ENCODE measurements at regions not wholly inside any gene's neighbourhood (a gene's known extent, or its start where the extent isn't known, plus 50 kb on each side); places are given as distances from the start of the nearest gene placed in this dataset.

DNA sequence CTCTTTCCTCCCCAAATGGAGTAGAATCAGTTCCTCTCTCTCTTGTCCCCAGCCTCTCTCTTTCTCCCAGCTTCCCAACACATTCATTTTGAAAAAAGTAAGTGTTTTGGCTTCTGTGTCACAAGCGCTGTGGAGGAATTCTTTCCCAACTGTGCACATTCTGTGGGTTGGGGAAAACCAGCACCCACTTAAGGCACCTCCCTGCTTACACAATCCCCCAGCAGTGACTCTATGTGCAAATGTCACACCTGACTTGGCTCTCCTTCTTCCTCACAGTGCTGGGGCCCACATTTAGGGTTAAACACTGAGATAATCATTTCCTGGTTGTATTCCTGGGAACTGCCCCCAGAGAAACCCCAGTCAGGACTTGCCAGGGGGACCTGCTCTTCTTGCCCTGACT is 358.1 kb upstream of the ZNF32 start:
- H3K36me3 ChIP-seq, result no peaks in the 10 kb centered on the region
- H3K4me3 ChIP-seq, result no peak overlapping the region
- TF ChIP-seq POLR2AphosphoS5 (IDR thresholded peaks at IDR 0.05) (no peak), POLR2A (IDR thresholded peaks at IDR 0.05) (no peak)
- TF ChIP-seq, protein P1, sequence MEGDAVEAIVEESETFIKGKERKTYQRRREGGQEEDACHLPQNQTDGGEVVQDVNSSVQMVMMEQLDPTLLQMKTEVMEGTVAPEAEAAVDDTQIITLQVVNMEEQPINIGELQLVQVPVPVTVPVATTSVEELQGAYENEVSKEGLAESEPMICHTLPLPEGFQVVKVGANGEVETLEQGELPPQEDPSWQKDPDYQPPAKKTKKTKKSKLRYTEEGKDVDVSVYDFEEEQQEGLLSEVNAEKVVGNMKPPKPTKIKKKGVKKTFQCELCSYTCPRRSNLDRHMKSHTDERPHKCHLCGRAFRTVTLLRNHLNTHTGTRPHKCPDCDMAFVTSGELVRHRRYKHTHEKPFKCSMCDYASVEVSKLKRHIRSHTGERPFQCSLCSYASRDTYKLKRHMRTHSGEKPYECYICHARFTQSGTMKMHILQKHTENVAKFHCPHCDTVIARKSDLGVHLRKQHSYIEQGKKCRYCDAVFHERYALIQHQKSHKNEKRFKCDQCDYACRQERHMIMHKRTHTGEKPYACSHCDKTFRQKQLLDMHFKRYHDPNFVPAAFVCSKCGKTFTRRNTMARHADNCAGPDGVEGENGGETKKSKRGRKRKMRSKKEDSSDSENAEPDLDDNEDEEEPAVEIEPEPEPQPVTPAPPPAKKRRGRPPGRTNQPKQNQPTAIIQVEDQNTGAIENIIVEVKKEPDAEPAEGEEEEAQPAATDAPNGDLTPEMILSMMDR (IDR thresholded peaks at IDR 0.05), result no peak
- intact Hi-C loops (cut with DNase I), result no loop called here
- no peaks in the 10 kb centered on the region for H3K4me1 ChIP-seq (replicated peaks)
- no peak for DNase-seq (ENCODE audit: low spot score)
- H3K27me3 ChIP-seq (replicated peaks; ENCODE audit: insufficient read depth), result no peaks in the 10 kb centered on the region
- H3K27ac ChIP-seq, result no peak overlapping the region
- no peaks in the 10 kb centered on the region for H3K9me3 ChIP-seq
- WGBS, result 100% methylated on average over 1 of the region's 1 CpG

DNA sequence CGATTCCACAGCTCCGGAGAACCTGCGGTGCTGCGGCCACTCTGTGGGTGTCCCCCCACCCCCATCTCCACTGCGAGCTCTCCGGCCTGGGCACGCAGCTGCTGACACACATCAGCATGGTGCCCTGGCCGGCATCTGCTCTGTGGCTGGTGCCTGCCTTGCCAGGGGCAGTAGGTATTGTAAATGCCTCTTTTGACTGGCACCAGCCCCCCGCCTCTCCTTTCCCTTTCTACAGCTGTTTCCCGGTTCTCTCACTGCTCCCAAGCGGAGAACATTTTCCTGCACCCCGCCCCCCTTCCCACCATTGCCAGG is 357.1 kb upstream of the ZNF32 start:
- WGBS, result 85% methylated on average over 12 of the region's 12 CpGs
- no peak overlapping the region for H3K4me3 ChIP-seq
- no peak overlapping the region for H3K27ac ChIP-seq
- TF ChIP-seq, protein P1 (IDR thresholded peaks at IDR 0.05), result no peak
- no peak for TF ChIP-seq POLR2AphosphoS5 (IDR thresholded peaks at IDR 0.05)
- TF ChIP-seq POLR2A (IDR thresholded peaks at IDR 0.05), result no peak
- no peaks in the 10 kb centered on the region for H3K9me3 ChIP-seq
- no peaks in the 10 kb centered on the region for H3K36me3 ChIP-seq
- no peak for DNase-seq (ENCODE audit: low spot score)
- H3K27me3 ChIP-seq (replicated peaks; ENCODE audit: insufficient read depth), result no peaks in the 10 kb centered on the region
- no peaks in the 10 kb centered on the region for H3K4me1 ChIP-seq (replicated peaks)
- intact Hi-C loops (cut with DNase I), result no loop called here

DNA sequence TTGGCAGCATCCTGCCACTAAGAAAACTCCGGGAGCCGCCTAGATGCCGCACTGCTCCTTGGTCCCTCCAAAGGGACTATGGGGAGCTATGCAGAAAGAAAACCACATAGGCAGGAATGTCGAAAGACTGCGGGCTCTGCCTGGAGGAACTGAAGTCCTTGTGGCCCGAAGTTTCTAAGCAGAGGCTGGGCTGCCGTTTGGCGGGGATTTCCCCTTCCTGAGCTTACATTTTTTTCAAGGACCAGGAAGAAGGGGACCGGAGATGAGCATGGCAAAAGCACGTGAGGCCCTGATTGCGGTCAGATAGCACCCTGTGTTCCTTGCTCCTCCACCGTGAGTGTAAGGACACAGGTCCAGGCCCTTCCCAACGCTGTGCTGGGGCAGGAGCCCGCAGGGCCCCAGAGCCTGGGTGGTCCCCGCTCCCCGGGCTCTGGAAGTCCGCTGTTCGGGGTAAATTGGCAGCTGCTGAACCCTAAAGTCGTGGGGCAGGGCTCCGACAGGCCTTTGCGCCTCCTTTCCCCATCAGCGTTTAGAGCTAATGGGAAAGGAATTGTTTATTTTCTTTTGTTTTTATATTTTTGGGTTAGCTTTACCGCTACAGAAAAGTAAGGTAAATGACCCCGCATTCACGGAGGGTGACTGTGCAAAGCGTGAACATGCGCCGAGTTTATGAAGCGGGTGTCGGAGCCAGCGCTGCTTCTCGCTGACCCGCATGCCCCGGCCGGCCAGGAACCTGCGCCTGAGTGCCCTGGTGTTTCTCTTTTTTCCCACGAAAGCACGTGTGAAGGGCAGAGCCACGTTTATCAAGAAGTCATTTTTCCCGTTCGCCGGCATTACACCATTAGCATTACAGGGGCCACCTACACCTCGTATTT is 356.5 kb upstream of the ZNF32 start:
- Histone ChIP-seq H3K4me3 (no peak overlapping the region), H3K27ac (no peak overlapping the region), H3K4me1 (replicated peaks) (no peaks in the 10 kb centered on the region), H3K9me3 (no peaks in the 10 kb centered on the region), H3K36me3 (no peaks in the 10 kb centered on the region), H3K27me3 (replicated peaks; ENCODE audit: insufficient read depth) (no peaks in the 10 kb centered on the region)
- intact Hi-C loops (cut with DNase I), result no loop called here
- DNase-seq (ENCODE audit: low spot score), result no peak
- TF ChIP-seq POLR2AphosphoS5 (IDR thresholded peaks at IDR 0.05), result no peak
- no peak for TF ChIP-seq POLR2A (IDR thresholded peaks at IDR 0.05)
- TF ChIP-seq, protein P1 (IDR thresholded peaks at IDR 0.05), result no peak
- WGBS, result 91% methylated on average over 43 of the region's 43 CpGs

DNA sequence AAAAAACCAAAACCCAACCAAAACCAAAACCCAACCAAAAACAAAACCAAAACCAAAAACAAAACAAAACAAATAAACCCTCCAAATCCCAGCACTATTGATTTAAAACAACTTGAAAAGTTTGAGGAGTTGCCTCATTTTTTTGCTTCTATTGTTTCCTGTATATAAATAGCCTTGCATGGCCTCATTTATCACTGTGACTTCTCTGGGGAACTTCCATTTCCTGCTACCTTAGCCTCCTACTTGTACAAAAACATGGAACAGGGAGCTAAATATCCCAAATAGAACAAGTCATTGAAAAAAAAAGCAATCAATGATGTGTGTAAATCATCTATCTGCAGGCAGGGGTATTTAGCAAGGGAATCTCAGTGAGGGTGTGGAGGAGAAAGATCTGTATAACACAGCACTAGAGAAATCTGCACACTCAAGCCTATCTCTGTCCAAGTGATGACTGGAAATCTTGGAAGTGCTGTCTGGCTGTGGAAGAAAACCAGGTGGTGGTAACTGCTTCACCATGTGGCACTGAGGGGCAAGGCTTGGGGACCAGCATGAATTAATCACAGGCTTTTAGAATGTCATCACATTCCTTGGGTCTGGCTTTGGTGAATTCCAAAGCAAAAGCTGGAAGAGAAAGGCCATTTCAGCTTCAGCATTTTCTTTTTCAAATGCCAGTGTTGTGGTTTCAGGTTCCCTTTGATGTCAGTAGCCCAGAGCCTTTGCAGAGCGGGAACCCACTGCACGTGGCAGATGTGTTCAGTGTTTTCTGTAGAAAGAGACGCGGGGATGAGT is 349.5 kb upstream of the ZNF32 start:
- Histone ChIP-seq H3K4me1 (replicated peaks) (no peaks in the 10 kb centered on the region), H3K4me3 (no peak overlapping the region), H3K36me3 (no peaks in the 10 kb centered on the region), H3K9me3 (no peaks in the 10 kb centered on the region), H3K27ac (no peak overlapping the region), H3K27me3 (replicated peaks; ENCODE audit: insufficient read depth) (no peaks in the 10 kb centered on the region)
- no peak for DNase-seq (ENCODE audit: low spot score)
- intact Hi-C loops (cut with DNase I), result no loop called here
- WGBS, result 67% methylated on average over 4 of the region's 4 CpGs
- TF ChIP-seq, protein P1 (IDR thresholded peaks at IDR 0.05), result no peak
- TF ChIP-seq POLR2AphosphoS5 (IDR thresholded peaks at IDR 0.05), result no peak
